ENCODE measurements at regions not wholly inside any gene's neighbourhood (a gene's known extent, or its start where the extent isn't known, plus 50 kb on each side); places are given as distances from the start of the nearest gene placed in this dataset.

- TF ChIP-seq, protein P1, sequence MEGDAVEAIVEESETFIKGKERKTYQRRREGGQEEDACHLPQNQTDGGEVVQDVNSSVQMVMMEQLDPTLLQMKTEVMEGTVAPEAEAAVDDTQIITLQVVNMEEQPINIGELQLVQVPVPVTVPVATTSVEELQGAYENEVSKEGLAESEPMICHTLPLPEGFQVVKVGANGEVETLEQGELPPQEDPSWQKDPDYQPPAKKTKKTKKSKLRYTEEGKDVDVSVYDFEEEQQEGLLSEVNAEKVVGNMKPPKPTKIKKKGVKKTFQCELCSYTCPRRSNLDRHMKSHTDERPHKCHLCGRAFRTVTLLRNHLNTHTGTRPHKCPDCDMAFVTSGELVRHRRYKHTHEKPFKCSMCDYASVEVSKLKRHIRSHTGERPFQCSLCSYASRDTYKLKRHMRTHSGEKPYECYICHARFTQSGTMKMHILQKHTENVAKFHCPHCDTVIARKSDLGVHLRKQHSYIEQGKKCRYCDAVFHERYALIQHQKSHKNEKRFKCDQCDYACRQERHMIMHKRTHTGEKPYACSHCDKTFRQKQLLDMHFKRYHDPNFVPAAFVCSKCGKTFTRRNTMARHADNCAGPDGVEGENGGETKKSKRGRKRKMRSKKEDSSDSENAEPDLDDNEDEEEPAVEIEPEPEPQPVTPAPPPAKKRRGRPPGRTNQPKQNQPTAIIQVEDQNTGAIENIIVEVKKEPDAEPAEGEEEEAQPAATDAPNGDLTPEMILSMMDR (optimal IDR thresholded peaks at IDR 0.05 in 1 of 3, IDR thresholded peaks at IDR 0.05 in 1 of 3, conservative IDR thresholded peaks at IDR 0.05 in 1 of 3; ENCODE audit: extremely low read depth in 1 of 3, insufficient read depth in 2 of 3, low read length in 3 of 3) = no peak
- no peak for TF ChIP-seq EZH2 (IDR thresholded peaks at IDR 0.05; ENCODE audit: low read length)
These were observed 825.8 kb upstream of the CDH2 start for GRCh38 chr18:29002747-29003146.

All from keratinocyte (primary cell).